CD8-positive, alpha-beta memory T cell (primary cell): ENCODE measurements at regions not wholly inside any gene's neighbourhood (a gene's known extent, or its start where the extent isn't known, plus 50 kb on each side); places are given as distances from the start of the nearest gene placed in this dataset.
A peak's percentile ranks its signal among the peaks of the same experiment; 100 is the strongest.
"Not testable (repeated sequence)": the region's sequence is repeated elsewhere in the genome, so short reads cannot be mapped to it uniquely, and the experiment has no call there.

Source experiments
- CTCF ChIA-PET: fragments of 350-600 bp; sonication (Branson Sonifier 250); formaldehyde crosslinking; loops from one replicate; lab custom pipeline; 2021; ENCODE audit warnings: antibody characterized with exemption; lab: Charles Lee
- POLR2A ChIA-PET: fragments of 350-600 bp; sonication (Branson Sonifier 250); formaldehyde crosslinking; loops from one replicate; lab custom pipeline; 2021; ENCODE audit warnings: antibody characterized with exemption; lab: Charles Lee
- DNase-seq, 5 donors: peaks; one replicate each; pipeline versions ENCODE4 v3.0.0 to v3.0.0-alpha.2; 2020 to 2022; ENCODE audit warnings: mixed read lengths in 1 of 5
- H3K27ac ChIP-seq: one replicate; pipeline ENCODE4 v1.7.0; 2013; ENCODE audit warnings: low read depth, mild to moderate bottlenecking, low read length, moderate library complexity
- H3K27me3 ChIP-seq: 2 replicates; pipeline ENCODE4 v1.7.0; 2013; ENCODE audit warnings: low read length, mild to moderate bottlenecking; ENCODE audit not compliant: insufficient read depth, poor library complexity, severe bottlenecking
- H3K36me3 ChIP-seq: 2 replicates; pipeline ENCODE4 v1.7.0; 2013; ENCODE audit warnings: mild to moderate bottlenecking, low read length, moderate library complexity; ENCODE audit not compliant: insufficient read depth
- H3K4me1 ChIP-seq: 2 replicates; pipeline ENCODE4 v1.7.0; 2013; ENCODE audit warnings: mild to moderate bottlenecking, low read length, moderate library complexity; ENCODE audit not compliant: insufficient read depth
- H3K4me3 ChIP-seq: 2 replicates; pipeline ENCODE4 v1.7.0; 2013; ENCODE audit warnings: mild to moderate bottlenecking, low read length
- H3K9me3 ChIP-seq: 2 replicates; pipeline ENCODE4 v1.7.0; 2013; ENCODE audit warnings: mild to moderate bottlenecking, low read length
- H3K27ac Mint-ChIP-seq, 8 donors: one replicate each; pipeline ENCODE4 v1.8.0; 2020 to 2021; ENCODE audit warnings: mixed read lengths in 8 of 8, mild to moderate bottlenecking in 6 of 8, inconsistent platforms in 3 of 8, moderate library complexity in 3 of 8
- H3K27me3 Mint-ChIP-seq, 2 donors: one replicate each; pipeline ENCODE4 v1.8.0; 2020 to 2021; ENCODE audit warnings: mixed read lengths in 2 of 2, mild to moderate bottlenecking in 1 of 2, moderate library complexity in 1 of 2
- H3K36me3 Mint-ChIP-seq, 3 donors: one replicate each; pipeline ENCODE4 v1.8.0; 2020 to 2021; ENCODE audit warnings: mixed read lengths in 3 of 3, inconsistent platforms in 1 of 3, mild to moderate bottlenecking in 1 of 3
- H3K4me1 Mint-ChIP-seq, 3 donors: one replicate each; pipeline ENCODE4 v1.8.0; 2020 to 2021; ENCODE audit warnings: mixed read lengths in 3 of 3, inconsistent platforms in 1 of 3, mild to moderate bottlenecking in 1 of 3
- H3K4me3 Mint-ChIP-seq, 7 donors: one replicate each; pipeline ENCODE4 v1.8.0; 2020 to 2021; ENCODE audit warnings: mixed read lengths in 7 of 7, mild to moderate bottlenecking in 6 of 7, moderate library complexity in 4 of 7, inconsistent platforms in 2 of 7
- H3K9me3 Mint-ChIP-seq, 5 donors: one replicate each; pipeline ENCODE4 v1.8.0; 2020 to 2022; ENCODE audit warnings: mixed read lengths in 5 of 5, mild to moderate bottlenecking in 3 of 5, moderate library complexity in 2 of 5, inconsistent platforms in 1 of 5

DNA sequence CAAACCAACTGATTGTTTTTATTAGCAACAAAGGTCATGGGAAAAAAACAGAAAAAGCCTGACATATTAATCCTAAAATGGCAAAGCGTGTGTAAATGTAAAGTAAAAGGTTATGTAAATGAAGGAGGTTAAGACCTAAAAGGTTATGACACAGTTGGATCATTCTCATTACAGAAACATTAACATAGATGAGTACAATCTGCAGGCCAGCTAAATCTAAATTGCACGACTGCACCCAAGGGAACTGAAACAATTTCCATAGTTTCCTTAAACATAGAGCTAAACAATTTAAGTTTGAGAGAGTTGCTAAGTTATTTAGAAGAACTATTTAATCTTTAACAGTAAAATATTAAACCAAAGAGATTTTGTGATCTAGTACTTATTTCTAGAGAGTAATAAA is 151.6 kb upstream of the UBE2E3 start:
- H3K27me3 Mint-ChIP-seq, result peaks cover 0 to 15% of the 10 kb centered on the region in 2 donors
- Histone ChIP-seq H3K36me3 (no peaks in the 10 kb centered on the region), H3K4me3 (no peak overlapping the region), H3K4me1 (no peaks in the 10 kb centered on the region), H3K9me3 (no peaks in the 10 kb centered on the region), H3K27me3 (no peaks in the 10 kb centered on the region), H3K27ac (no peak overlapping the region)
- DNase-seq, result no peak
- no peak overlapping the region for H3K4me3 Mint-ChIP-seq
- peaks cover 0 to 7% (median 2%) of the 10 kb centered on the region in 5 donors for H3K9me3 Mint-ChIP-seq
- no peaks in the 10 kb centered on the region for H3K4me1 Mint-ChIP-seq
- ChIA-PET CTCF (no interaction called here), POLR2A (no interaction called here)
- no peaks in the 10 kb centered on the region for H3K36me3 Mint-ChIP-seq
- H3K27ac Mint-ChIP-seq, result no peak overlapping the region

- H3K27me3 ChIP-seq, result no peaks in the 10 kb centered on the region
- H3K4me1 Mint-ChIP-seq, result no peaks in the 10 kb centered on the region
- H3K27ac ChIP-seq, result no peak overlapping the region
- H3K36me3 Mint-ChIP-seq, result no peaks in the 10 kb centered on the region
- no peaks in the 10 kb centered on the region for H3K36me3 ChIP-seq
- no peaks in the 10 kb centered on the region for H3K9me3 ChIP-seq
- no peak overlapping the region for H3K4me3 ChIP-seq
- ChIA-PET CTCF (no interaction called here), POLR2A (no interaction called here)
- H3K27me3 Mint-ChIP-seq, result peaks cover 0 to 18% of the 10 kb centered on the region in 2 donors
- peak in 1 of 5 donors; percentile 19 for DNase-seq
- H3K27ac Mint-ChIP-seq, result no peak overlapping the region
- no peak overlapping the region for H3K4me3 Mint-ChIP-seq
- H3K9me3 Mint-ChIP-seq, result no peaks in the 10 kb centered on the region
- no peaks in the 10 kb centered on the region for H3K4me1 ChIP-seq
These were observed 156.8 kb upstream of the UBE2E3 start for GRCh38 chr2:180823546-180824141.

DNA sequence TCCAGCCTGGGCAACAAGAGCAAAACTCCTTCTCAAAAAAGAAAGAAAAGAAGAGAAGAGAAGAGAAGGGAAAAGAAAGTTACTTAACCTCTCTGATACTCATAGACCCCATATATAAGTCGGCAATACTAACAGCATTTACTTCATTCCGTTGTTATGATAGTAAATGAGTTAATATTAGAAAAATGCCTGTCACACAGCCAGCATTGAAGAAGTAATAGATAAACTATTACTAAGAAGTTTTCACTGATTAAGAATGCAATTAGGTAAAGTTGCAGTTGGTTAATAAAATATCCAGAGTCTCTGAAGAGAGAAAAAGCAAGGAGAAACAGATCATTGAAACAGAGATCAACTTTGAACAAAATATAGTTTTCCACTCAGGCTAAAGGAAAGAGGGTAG is 161.3 kb upstream of the UBE2E3 start:
- Histone ChIP-seq H3K36me3 (no peaks in the 10 kb centered on the region), H3K4me3 (no peak overlapping the region), H3K4me1 (no peaks in the 10 kb centered on the region), H3K27me3 (no peaks in the 10 kb centered on the region), H3K9me3 (no peaks in the 10 kb centered on the region), H3K27ac (no peak overlapping the region)
- no peaks in the 10 kb centered on the region for H3K36me3 Mint-ChIP-seq
- no peak overlapping the region for H3K27ac Mint-ChIP-seq
- no peaks in the 10 kb centered on the region for H3K4me1 Mint-ChIP-seq
- ChIA-PET POLR2A (no interaction called here), CTCF (no interaction called here)
- no peak overlapping the region for H3K4me3 Mint-ChIP-seq
- H3K27me3 Mint-ChIP-seq, result peaks cover 0 to 7% of the 10 kb centered on the region in 2 donors
- no peak for DNase-seq
- peaks cover 10 to 12% (median 10%) of the 10 kb centered on the region in 5 donors for H3K9me3 Mint-ChIP-seq

DNA sequence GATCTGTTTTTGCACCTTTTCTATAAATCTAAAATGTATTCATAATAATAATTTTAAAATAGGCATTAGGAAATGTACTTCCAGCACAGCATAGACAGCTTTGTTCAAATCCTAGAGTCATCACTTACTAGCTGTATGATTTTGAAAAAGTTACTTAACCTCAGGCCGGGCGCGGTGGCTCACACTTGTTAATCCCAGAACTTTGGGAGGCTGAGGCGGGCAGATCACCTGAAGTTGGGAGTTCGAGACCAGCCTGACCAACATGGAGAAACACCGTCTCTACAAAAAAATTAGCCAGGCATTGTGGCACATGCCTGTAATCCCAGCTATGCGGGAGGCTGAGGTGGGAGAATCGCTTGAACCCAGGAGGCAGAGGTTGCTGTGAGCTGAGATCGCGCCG is 161.7 kb upstream of the UBE2E3 start:
- H3K36me3 ChIP-seq, H3K27ac ChIP-seq, POLR2A ChIA-PET, H3K4me1 Mint-ChIP-seq, H3K27ac Mint-ChIP-seq, H3K36me3 Mint-ChIP-seq, H3K27me3 Mint-ChIP-seq, H3K4me1 ChIP-seq, H3K4me3 ChIP-seq, DNase-seq, H3K27me3 ChIP-seq, CTCF ChIA-PET, H3K4me3 Mint-ChIP-seq, H3K9me3 ChIP-seq: not testable (repeated sequence)
- peaks cover 10 to 12% (median 10%) of the 10 kb centered on the region in 5 donors for H3K9me3 Mint-ChIP-seq

GRCh38 chr2:180799141-180799540 is 181.3 kb upstream of the UBE2E3 start:
- H3K4me3 Mint-ChIP-seq, result no peak overlapping the region
- H3K4me1 Mint-ChIP-seq, result no peaks in the 10 kb centered on the region
- H3K27me3 Mint-ChIP-seq, result peaks cover 0 to 10% of the 10 kb centered on the region in 2 donors
- Histone ChIP-seq H3K4me3 (no peak overlapping the region), H3K27me3 (no peaks in the 10 kb centered on the region), H3K36me3 (no peaks in the 10 kb centered on the region), H3K27ac (no peak overlapping the region), H3K4me1 (no peaks in the 10 kb centered on the region), H3K9me3 (no peaks in the 10 kb centered on the region)
- H3K27ac Mint-ChIP-seq, result no peak overlapping the region
- ChIA-PET CTCF (no interaction called here), POLR2A (no interaction called here)
- no peaks in the 10 kb centered on the region for H3K36me3 Mint-ChIP-seq
- no peaks in the 10 kb centered on the region for H3K9me3 Mint-ChIP-seq
- DNase-seq, result no peak

GRCh38 chr2:180790891-180791290 is 189.5 kb upstream of the UBE2E3 start:
- no peaks in the 10 kb centered on the region for H3K9me3 Mint-ChIP-seq
- Histone ChIP-seq H3K4me1 (no peaks in the 10 kb centered on the region), H3K27ac (no peak overlapping the region), H3K4me3 (no peak overlapping the region), H3K36me3 (no peaks in the 10 kb centered on the region), H3K9me3 (no peaks in the 10 kb centered on the region), H3K27me3 (no peaks in the 10 kb centered on the region)
- no peak overlapping the region for H3K4me3 Mint-ChIP-seq
- H3K27me3 Mint-ChIP-seq, result peaks cover 0 to 10% of the 10 kb centered on the region in 2 donors
- DNase-seq, result no peak
- H3K4me1 Mint-ChIP-seq, result no peaks in the 10 kb centered on the region
- POLR2A ChIA-PET, result no interaction called here
- no peaks in the 10 kb centered on the region for H3K36me3 Mint-ChIP-seq
- no peak overlapping the region for H3K27ac Mint-ChIP-seq
- CTCF ChIA-PET, result no interaction called here

DNA sequence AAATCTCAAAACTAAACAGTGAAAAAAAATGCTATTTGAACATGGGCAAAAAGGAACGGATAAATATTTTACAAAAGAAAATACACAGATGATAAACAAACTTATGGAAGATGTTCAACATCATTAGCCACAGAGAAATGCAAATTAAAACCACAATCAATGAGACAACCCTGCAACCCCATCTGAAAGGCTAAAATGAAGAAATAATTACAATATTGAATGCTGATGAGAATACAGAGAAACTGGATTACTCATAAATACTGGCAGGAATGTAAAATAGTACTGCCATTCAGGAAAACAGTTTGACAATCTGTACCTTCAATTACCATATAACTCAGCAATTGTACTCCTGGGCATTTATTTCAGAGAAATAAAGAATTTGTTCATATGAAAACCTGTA is 193.1 kb upstream of the UBE2E3 start:
- Mint-ChIP-seq H3K27me3 (peaks cover 0 to 6% of the 10 kb centered on the region in 2 donors), H3K4me3 (no peak overlapping the region), H3K9me3 (peaks cover 0 to 9% (median 0%) of the 10 kb centered on the region in 5 donors), H3K36me3 (no peaks in the 10 kb centered on the region), H3K4me1 (no peaks in the 10 kb centered on the region), H3K27ac (no peak overlapping the region)
- POLR2A ChIA-PET, result no interaction called here
- no peak overlapping the region for H3K4me3 ChIP-seq
- H3K27me3 ChIP-seq, result no peaks in the 10 kb centered on the region
- CTCF ChIA-PET, result no interaction called here
- H3K4me1 ChIP-seq, result no peaks in the 10 kb centered on the region
- DNase-seq, result no peak
- H3K36me3 ChIP-seq, result no peaks in the 10 kb centered on the region
- no peaks in the 10 kb centered on the region for H3K9me3 ChIP-seq
- H3K27ac ChIP-seq, result no peak overlapping the region

DNA sequence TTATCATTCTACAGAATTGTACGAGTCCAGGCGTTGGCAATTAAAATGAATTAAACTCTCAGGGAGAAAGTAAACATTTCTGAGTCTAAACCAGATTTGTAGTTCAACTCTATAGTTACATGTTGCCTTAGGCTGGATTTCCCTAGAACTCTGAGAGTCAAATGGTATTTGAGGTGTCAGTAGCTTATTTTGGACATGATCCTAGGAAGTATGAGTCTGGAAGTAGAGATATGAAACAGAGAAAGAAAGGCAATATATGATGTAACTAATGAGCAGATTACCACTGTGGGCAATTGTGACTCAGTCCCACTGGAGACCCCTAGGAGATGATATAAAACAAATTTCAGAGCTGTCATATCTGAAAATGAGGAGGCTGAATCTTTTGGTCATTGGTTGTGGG is 199.1 kb upstream of the UBE2E3 start:
- POLR2A ChIA-PET, result no interaction called here

More for the DNA sequence above, 199.1 kb upstream of the UBE2E3 start:
- Histone ChIP-seq H3K27me3 (no peaks in the 10 kb centered on the region), H3K36me3 (no peaks in the 10 kb centered on the region), H3K4me1 (no peaks in the 10 kb centered on the region), H3K9me3 (no peaks in the 10 kb centered on the region), H3K27ac (no peak overlapping the region), H3K4me3 (no peak overlapping the region)
- Mint-ChIP-seq H3K4me3 (no peak overlapping the region), H3K36me3 (no peaks in the 10 kb centered on the region), H3K9me3 (peaks cover 0 to 9% (median 0%) of the 10 kb centered on the region in 5 donors), H3K27me3 (peaks cover 0 to 6% of the 10 kb centered on the region in 2 donors), H3K4me1 (no peaks in the 10 kb centered on the region), H3K27ac (no peak overlapping the region)
- DNase-seq, result no peak
- CTCF ChIA-PET, result no interaction called here
